Right lobe of liver (tissue), 4 donors: ENCODE measurements at regions not wholly inside any gene's neighbourhood (a gene's known extent, or its start where the extent isn't known, plus 50 kb on each side); places are given as distances from the start of the nearest gene placed in this dataset.

Experiments
- CTCF ChIP-seq, 4 donors: fragments of 200-600 bp in 3 of 4; fragments of 450-650 bp in 1 of 4; IDR thresholded peaks; one replicate each; pipeline versions ENCODE4 v1.5.1 to v1.8.0; 2016 to 2022; ENCODE audit warnings: antibody characterized with exemption in 4 of 4, mild to moderate bottlenecking in 2 of 4
- POLR2A ChIP-seq: fragments of 450-650 bp; IDR thresholded peaks from one replicate; pipeline ENCODE4 v1.6.1; 2017; ENCODE audit warnings: antibody characterized with exemption, mild to moderate bottlenecking
- donor health status: DM: no; HTN: no; CAD: no.
- donor health status: DM: no; HTN: no; CAD: no.
- donor health status: DM: no; HTN: yes; CAD: no.

GRCh38 chr5:17944046-17944445 is 309.8 kb downstream of the TAF11L14 start:
- TF ChIP-seq CTCF (IDR thresholded peaks at IDR 0.05) = no peak
- TF ChIP-seq POLR2A = no peak
